MM.1S (cell line): ENCODE measurements at regions not wholly inside any gene's neighbourhood (a gene's known extent, or its start where the extent isn't known, plus 50 kb on each side); places are given as distances from the start of the nearest gene placed in this dataset.

ENCODE experiments used
- EZH2 ChIP-seq: fragments of 300-600 bp; sonication (generic); optimal IDR thresholded peaks from 2 replicates; pipeline ENCODE3; 2017; ENCODE audit warnings: low read depth, mild to moderate bottlenecking, antibody characterized with exemption, low read length, mixed read lengths
- EZH2phosphoT487 ChIP-seq: fragments of 300-600 bp; sonication (generic); IDR thresholded peaks from 2 replicates; pipeline ENCODE4 v1.6.1; 2018; ENCODE audit warnings: antibody characterized with exemption, low read length
- TF ChIP-seq, protein P1 (sequence below): fragments of 300-600 bp; sonication (generic); IDR thresholded peaks from 2 replicates; pipeline ENCODE4 v1.5.1; 2016; ENCODE audit warnings: antibody characterized with exemption, low read length, mixed read lengths

DNA sequence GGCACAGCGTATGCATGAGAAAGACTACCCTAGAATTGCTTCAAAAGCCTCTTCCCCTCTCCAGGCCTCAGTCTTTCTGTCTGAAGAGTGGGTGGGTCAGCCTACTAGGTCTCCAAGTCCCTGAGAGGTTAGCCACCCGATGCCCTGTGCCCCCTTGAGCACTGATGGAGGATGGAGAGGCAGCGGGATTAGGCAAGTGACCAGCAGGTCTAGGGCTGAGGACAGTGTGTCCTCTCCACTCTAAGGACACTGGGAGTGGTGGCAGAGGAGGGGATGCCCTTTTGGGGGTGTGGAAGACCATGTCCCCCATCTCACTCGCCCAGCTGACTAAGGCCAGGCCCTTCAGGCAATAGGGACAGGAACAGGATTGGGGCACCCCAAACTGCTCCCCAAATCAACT is 72.2 kb upstream of the WNT11 start:
- TF ChIP-seq, protein P1, sequence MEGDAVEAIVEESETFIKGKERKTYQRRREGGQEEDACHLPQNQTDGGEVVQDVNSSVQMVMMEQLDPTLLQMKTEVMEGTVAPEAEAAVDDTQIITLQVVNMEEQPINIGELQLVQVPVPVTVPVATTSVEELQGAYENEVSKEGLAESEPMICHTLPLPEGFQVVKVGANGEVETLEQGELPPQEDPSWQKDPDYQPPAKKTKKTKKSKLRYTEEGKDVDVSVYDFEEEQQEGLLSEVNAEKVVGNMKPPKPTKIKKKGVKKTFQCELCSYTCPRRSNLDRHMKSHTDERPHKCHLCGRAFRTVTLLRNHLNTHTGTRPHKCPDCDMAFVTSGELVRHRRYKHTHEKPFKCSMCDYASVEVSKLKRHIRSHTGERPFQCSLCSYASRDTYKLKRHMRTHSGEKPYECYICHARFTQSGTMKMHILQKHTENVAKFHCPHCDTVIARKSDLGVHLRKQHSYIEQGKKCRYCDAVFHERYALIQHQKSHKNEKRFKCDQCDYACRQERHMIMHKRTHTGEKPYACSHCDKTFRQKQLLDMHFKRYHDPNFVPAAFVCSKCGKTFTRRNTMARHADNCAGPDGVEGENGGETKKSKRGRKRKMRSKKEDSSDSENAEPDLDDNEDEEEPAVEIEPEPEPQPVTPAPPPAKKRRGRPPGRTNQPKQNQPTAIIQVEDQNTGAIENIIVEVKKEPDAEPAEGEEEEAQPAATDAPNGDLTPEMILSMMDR: no peak
- no peak for TF ChIP-seq EZH2
- TF ChIP-seq EZH2phosphoT487: no peak
